Progenitor cell of endocrine pancreas (in vitro differentiated cells): ENCODE measurements at regions not wholly inside any gene's neighbourhood (a gene's known extent, or its start where the extent isn't known, plus 50 kb on each side); places are given as distances from the start of the nearest gene placed in this dataset.

Source experiments
- DNase-seq: peaks from one replicate; pipeline ENCODE4 v3.0.0; 2021; ENCODE audit warnings: low spot score; ENCODE audit not compliant: unreplicated experiment
- H3K27ac Mint-ChIP-seq: 2 replicates; pipeline ENCODE4 v1.8.0; 2021; ENCODE audit warnings: mild to moderate bottlenecking, moderate library complexity, mixed read lengths
- H3K27me3 Mint-ChIP-seq: 2 replicates; pipeline ENCODE4 v1.8.0; 2021; ENCODE audit warnings: mixed read lengths
- H3K36me3 Mint-ChIP-seq: 2 replicates; pipeline ENCODE4 v1.8.0; 2022; ENCODE audit warnings: mixed read lengths; ENCODE audit not compliant: insufficient read depth
- H3K4me1 Mint-ChIP-seq: 2 replicates; pipeline ENCODE4 v1.8.0; 2021; ENCODE audit warnings: low read depth, mixed read lengths
- H3K4me3 Mint-ChIP-seq: 2 replicates; pipeline ENCODE4 v1.8.0; 2021; ENCODE audit warnings: low read depth, mild to moderate bottlenecking, moderate library complexity, mixed read lengths
- H3K9me3 Mint-ChIP-seq: 2 replicates; pipeline ENCODE4 v1.8.0; 2021; ENCODE audit warnings: low read depth, mixed read lengths
- TF ChIP-seq, protein P1 (sequence below): fragments of 200-600 bp; sonication (generic); IDR thresholded peaks from one replicate; pipeline ENCODE4 v1.5.0; 2021; ENCODE audit warnings: antibody characterized with exemption, mild to moderate bottlenecking; ENCODE audit not compliant: unreplicated experiment

DNA sequence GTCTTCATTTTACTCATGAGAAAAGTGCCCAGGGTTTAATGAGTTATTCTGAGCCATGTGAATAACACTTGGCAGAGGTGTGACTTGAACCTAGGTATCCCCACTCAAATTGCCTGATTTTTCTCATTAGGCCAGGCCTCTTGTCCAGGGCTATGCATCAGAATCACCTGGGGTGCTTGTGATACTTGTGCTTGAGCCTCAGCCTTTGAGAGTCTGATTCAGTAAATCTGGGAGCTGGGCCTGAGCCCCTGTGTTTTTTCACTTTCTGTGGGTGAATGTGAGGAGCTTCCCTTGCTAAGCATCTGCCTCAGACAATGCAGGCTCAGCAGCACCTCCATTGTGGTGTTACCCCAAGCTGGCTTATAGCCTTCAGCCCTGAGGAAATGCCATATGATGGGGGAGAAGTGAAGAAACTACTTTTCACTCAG is 127.1 kb downstream of the S1PR1 start:
- Mint-ChIP-seq H3K9me3 (no peaks in the 10 kb centered on the region), H3K4me1 (peaks cover 3% of the 10 kb centered on the region), H3K4me3 (no peak overlapping the region), H3K27ac (no peak overlapping the region), H3K36me3 (no peaks in the 10 kb centered on the region), H3K27me3 (peaks cover 2% of the 10 kb centered on the region)
- DNase-seq, result no peak
- TF ChIP-seq, protein P1, sequence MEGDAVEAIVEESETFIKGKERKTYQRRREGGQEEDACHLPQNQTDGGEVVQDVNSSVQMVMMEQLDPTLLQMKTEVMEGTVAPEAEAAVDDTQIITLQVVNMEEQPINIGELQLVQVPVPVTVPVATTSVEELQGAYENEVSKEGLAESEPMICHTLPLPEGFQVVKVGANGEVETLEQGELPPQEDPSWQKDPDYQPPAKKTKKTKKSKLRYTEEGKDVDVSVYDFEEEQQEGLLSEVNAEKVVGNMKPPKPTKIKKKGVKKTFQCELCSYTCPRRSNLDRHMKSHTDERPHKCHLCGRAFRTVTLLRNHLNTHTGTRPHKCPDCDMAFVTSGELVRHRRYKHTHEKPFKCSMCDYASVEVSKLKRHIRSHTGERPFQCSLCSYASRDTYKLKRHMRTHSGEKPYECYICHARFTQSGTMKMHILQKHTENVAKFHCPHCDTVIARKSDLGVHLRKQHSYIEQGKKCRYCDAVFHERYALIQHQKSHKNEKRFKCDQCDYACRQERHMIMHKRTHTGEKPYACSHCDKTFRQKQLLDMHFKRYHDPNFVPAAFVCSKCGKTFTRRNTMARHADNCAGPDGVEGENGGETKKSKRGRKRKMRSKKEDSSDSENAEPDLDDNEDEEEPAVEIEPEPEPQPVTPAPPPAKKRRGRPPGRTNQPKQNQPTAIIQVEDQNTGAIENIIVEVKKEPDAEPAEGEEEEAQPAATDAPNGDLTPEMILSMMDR, result no peak

DNA sequence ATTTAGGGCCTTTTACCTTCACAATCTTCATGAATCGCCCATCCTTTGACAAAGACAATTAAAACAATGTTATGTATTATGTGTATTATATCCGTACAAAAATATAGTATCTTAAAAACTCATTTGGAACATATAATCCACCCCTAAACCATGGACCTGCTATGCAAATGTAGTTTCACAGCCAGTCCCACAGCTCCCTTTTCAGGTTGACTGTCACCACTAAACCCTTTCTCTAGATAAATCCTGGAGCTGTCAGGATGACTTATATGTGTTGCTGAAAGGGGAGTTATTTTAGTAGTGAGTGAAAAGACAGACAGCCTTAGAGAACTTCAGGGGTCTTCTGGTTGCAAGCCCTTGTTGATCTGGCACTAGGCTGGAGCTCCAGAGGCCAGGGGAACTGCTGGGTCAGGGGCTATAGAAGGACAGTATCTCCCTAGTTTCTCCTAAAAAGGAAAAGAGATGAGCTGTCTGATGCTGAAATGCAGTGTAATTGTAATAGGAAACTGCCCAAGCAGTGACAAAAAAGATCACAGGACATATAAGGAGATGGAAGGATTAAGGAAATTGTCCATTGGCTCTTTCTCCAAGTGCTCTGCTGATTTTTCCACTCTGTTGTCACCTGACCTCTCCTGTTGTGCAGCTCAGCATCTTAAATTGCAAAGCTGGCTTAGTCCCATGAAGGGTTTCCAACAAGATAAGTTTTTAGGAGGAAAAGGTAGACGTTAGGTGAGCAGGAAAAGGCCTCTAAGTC is 127.7 kb downstream of the S1PR1 start:
- Mint-ChIP-seq H3K9me3 (no peaks in the 10 kb centered on the region), H3K36me3 (no peaks in the 10 kb centered on the region), H3K4me1 (peaks cover 3% of the 10 kb centered on the region), H3K27ac (no peak overlapping the region), H3K27me3 (peaks cover 2% of the 10 kb centered on the region), H3K4me3 (no peak overlapping the region)
- TF ChIP-seq, protein P1, result no peak
- DNase-seq, result no peak

DNA sequence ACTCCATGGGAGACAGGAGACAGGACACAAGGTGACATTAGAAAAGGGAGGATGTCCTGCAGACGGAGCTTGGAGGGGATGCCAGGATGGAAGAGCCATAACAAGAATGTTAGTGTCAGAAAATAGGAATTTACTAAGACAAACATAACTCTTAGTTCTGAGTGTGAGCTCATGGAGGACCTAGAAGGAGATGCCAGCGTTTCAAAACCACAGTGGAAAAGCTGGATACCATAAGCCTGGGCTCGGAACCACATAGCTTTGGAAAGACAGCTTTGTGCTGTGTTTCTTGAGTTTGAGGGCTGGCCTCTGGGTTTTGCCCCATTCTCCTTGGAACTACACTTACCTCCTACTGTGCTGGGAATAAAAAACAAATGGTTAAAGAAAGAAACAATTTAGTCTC is 128.4 kb downstream of the S1PR1 start:
- TF ChIP-seq, protein P1, result no peak
- H3K27ac Mint-ChIP-seq, result no peak overlapping the region
- H3K27me3 Mint-ChIP-seq, result peaks cover 2% of the 10 kb centered on the region

DNA sequence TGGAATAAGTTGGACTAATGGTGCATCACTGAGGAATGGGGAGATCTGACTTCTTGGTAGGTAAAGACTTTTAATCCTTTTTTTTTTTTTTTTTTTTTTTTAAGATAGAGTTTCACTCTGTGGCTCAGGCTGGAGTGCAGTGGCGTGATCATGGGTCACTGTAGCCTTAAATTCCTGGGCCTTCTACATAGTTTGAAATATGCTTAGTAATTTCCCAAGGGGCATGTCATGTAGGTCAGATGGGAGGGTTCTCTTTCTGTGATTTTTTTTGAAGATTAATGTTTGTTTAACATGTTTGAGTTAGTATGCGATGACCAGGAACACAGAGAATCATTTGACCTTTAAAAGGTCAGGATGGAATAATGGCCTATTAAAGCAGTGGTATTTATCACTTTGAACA is 129.1 kb downstream of the S1PR1 start:
- Mint-ChIP-seq H3K27ac (no peak overlapping the region), H3K4me1 (peaks cover 3% of the 10 kb centered on the region), H3K27me3 (peaks cover 2% of the 10 kb centered on the region), H3K4me3 (no peak overlapping the region), H3K36me3 (no peaks in the 10 kb centered on the region), H3K9me3 (no peaks in the 10 kb centered on the region)
- TF ChIP-seq, protein P1, result no peak
- DNase-seq, result no peak

More for the DNA sequence above, 128.4 kb downstream of the S1PR1 start:
- H3K36me3 Mint-ChIP-seq, result no peaks in the 10 kb centered on the region
- H3K4me1 Mint-ChIP-seq, result peaks cover 3% of the 10 kb centered on the region
- H3K9me3 Mint-ChIP-seq, result no peaks in the 10 kb centered on the region
- no peak for DNase-seq
- no peak overlapping the region for H3K4me3 Mint-ChIP-seq

DNA sequence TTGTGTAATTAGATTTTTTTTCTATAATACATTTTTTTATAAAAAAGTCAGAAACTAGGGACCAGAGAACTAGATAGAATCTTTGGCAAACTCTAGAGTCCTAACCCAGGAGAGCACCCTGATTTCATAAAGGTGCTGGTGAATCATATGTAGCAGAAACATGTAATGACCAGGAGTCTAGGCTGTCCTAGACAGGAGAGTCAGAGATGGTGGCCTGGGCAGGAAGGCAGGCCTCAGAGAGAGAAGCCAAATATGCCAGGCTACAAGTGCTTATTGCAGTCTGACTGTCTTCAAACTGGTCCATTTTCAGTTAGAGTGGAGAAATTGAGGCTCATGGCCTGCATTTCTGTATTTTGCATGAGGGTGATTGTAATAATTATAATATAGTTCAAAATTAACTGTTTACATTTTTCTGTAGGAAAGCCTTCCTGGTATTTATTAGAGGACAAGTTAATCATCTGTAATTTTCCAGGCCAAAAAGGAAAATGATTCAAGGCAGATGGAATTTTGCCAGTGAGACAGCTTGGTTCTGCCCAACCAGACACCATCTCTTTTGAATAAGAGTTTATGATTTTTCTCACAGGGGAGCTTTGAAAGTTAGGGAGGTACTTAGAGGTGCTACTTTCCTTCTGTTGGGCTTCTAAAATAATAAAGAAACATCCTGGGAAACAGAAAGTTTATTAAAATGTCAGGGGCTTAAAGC is 129.8 kb downstream of the S1PR1 start:
- no peak for DNase-seq
- TF ChIP-seq, protein P1, result no peak
- Mint-ChIP-seq H3K9me3 (no peaks in the 10 kb centered on the region), H3K4me1 (peaks cover 3% of the 10 kb centered on the region), H3K36me3 (no peaks in the 10 kb centered on the region), H3K27ac (no peak overlapping the region), H3K27me3 (peaks cover 2% of the 10 kb centered on the region), H3K4me3 (no peak overlapping the region)
